A673 (cell line): ENCODE measurements at regions not wholly inside any gene's neighbourhood (a gene's known extent, or its start where the extent isn't known, plus 50 kb on each side); places are given as distances from the start of the nearest gene placed in this dataset.

Source experiments
- BruUV-seq: library from RNA; stranded (reverse); fragments of 400-500 nt; replicated peaks from 2 replicates; lab custom pipeline; 2021; lab: Mats Ljungman, UMichigan
- CTCF ChIA-PET: fragments of 300-600 bp; sonication (Branson Sonifier 250); formaldehyde crosslinking; loops from one replicate; lab custom pipeline; 2022; ENCODE audit warnings: antibody characterized with exemption; lab: Charles Lee
- POLR2A ChIA-PET: fragments of 300-600 bp; sonication (Branson Sonifier 250); formaldehyde crosslinking; loops from one replicate; lab custom pipeline; 2022; ENCODE audit warnings: antibody characterized with exemption; ENCODE audit not compliant: low non-redundant PET; lab: Charles Lee
- DNase-seq: peaks from one replicate; pipeline ENCODE4 v3.0.0-alpha.2; 2015; ENCODE audit warnings: low spot score
- H3K27ac ChIP-seq: fragments of 200-600 bp; sonication (generic); 2 replicates; pipeline ENCODE4 v1.5.1; 2016; ENCODE audit warnings: mixed run types, low read depth, mild to moderate bottlenecking, mixed read lengths, antibody characterized with exemption, low read length; ENCODE audit not compliant: poor library complexity, severe bottlenecking
- H3K27me3 ChIP-seq: fragments of 200-600 bp; sonication (generic); replicated peaks from 2 replicates; pipeline ENCODE4 v1.6.1; 2017; ENCODE audit warnings: mixed run types, low read depth, mild to moderate bottlenecking, mixed read lengths, antibody characterized with exemption, low read length; ENCODE audit not compliant: insufficient read depth, poor library complexity
- H3K36me3 ChIP-seq: fragments of 200-600 bp; sonication (generic); 2 replicates; pipeline ENCODE4 v1.6.1; 2016; ENCODE audit warnings: mixed run types, mild to moderate bottlenecking, mixed read lengths, antibody characterized with exemption, low read length; ENCODE audit not compliant: insufficient read depth, poor library complexity, severe bottlenecking
- H3K4me1 ChIP-seq: fragments of 200-600 bp; sonication (generic); 2 replicates; pipeline ENCODE4 v1.6.1; 2017; ENCODE audit warnings: mixed run types, mild to moderate bottlenecking, mixed read lengths, antibody characterized with exemption, low read length; ENCODE audit not compliant: insufficient read depth, poor library complexity, severe bottlenecking
- H3K4me3 ChIP-seq: fragments of 200-600 bp; sonication (generic); 2 replicates; pipeline ENCODE4 v1.5.1; 2016; ENCODE audit warnings: low read depth, mixed run types, mild to moderate bottlenecking, mixed read lengths, low read length; ENCODE audit not compliant: poor library complexity, severe bottlenecking
- H3K9me3 ChIP-seq: fragments of 200-600 bp; sonication (generic); 2 replicates; pipeline ENCODE4 v1.6.1; 2016; ENCODE audit warnings: mixed run types, low read depth, mild to moderate bottlenecking, mixed read lengths, antibody characterized with exemption, low read length; ENCODE audit not compliant: poor library complexity, severe bottlenecking
- CTCF ChIP-seq: fragments of 300-800, 200-600 bp; sonication (generic); conservative IDR thresholded peaks from 2 replicates; pipeline ENCODE4 v1.5.1; 2017; ENCODE audit warnings: low read depth, mild to moderate bottlenecking, antibody characterized with exemption, low read length, moderate library complexity, mixed read lengths
- EZH2 ChIP-seq: fragments of 200-600 bp; sonication (generic); IDR thresholded peaks from 2 replicates; pipeline ENCODE4 v1.6.1; 2017; ENCODE audit warnings: borderline replicate concordance, low read depth, mild to moderate bottlenecking, mixed read lengths, antibody characterized with exemption, low read length; ENCODE audit not compliant: poor library complexity, severe bottlenecking
- intact Hi-C: fragments of 100-400 bp; cut with micrococcal nuclease; formaldehyde crosslinking; loops from one replicate; pipeline ENCODE4 v1.10.0; 2022; ENCODE audit not compliant: unreplicated experiment

GRCh38 chr17:77316191-77316641 is 175.4 kb downstream of the SEC14L1 start:
- POLR2A ChIA-PET = no interaction called here

GRCh38 chr17:77316651-77317050 is 175.9 kb downstream of the SEC14L1 start:
- ChIA-PET POLR2A (no interaction called here), CTCF (interaction anchor here (0.6 kb wide), 1 partner anchor 227 kb away, joined by 5 read pairs; no protein-coding TSS in a partner anchor)
- Histone ChIP-seq H3K4me3 (no peak overlapping the region), H3K27ac (no peak overlapping the region), H3K4me1 (peaks cover 29% of the 10 kb centered on the region), H3K36me3 (no peaks in the 10 kb centered on the region), H3K9me3 (no peaks in the 10 kb centered on the region), H3K27me3 (no peaks in the 10 kb centered on the region)
- BruUV-seq = no TSS peak
- no peak for DNase-seq
- intact Hi-C loops = no loop called here
- TF ChIP-seq CTCF (no peak), EZH2 (no peak)

More at GRCh38 chr17:77316191-77316641, 175.4 kb downstream of the SEC14L1 start:
- Histone ChIP-seq H3K36me3 (no peaks in the 10 kb centered on the region), H3K4me3 (no peak overlapping the region), H3K9me3 (no peaks in the 10 kb centered on the region), H3K27me3 (no peaks in the 10 kb centered on the region), H3K4me1 (peaks cover 24% of the 10 kb centered on the region), H3K27ac (no peak overlapping the region)
- TF ChIP-seq EZH2 = no peak
- DNase-seq = no peak
- BruUV-seq = no TSS peak
- intact Hi-C loops = no loop called here
- CTCF ChIA-PET = no interaction called here

GRCh38 chr17:77317091-77317750 is 176.5 kb downstream of the SEC14L1 start:
- intact Hi-C loops = no loop called here
- no peak overlapping the region for H3K27ac ChIP-seq
- no peak for DNase-seq

More at GRCh38 chr17:77317091-77317750, 176.5 kb downstream of the SEC14L1 start:
- H3K4me3 ChIP-seq = no peak overlapping the region
- TF ChIP-seq CTCF = no peak
- no peak for TF ChIP-seq EZH2
- H3K4me1 ChIP-seq = peaks cover 34% of the 10 kb centered on the region
- no TSS peak for BruUV-seq
- H3K36me3 ChIP-seq = no peaks in the 10 kb centered on the region
- ChIA-PET CTCF (interaction anchor here (0.6 kb wide), 1 partner anchor 226 kb away, joined by 5 read pairs; no protein-coding TSS in a partner anchor), POLR2A (no interaction called here)
- no peaks in the 10 kb centered on the region for H3K27me3 ChIP-seq
- H3K9me3 ChIP-seq = no peaks in the 10 kb centered on the region
